RWPE1 (cell line): ENCODE measurements at regions not wholly inside any gene's neighbourhood (a gene's known extent, or its start where the extent isn't known, plus 50 kb on each side); places are given as distances from the start of the nearest gene placed in this dataset.

Experiments used
- CTCF ChIA-PET: fragments of 350-600 bp; sonication (Branson Sonifier 250); formaldehyde crosslinking; extraction: SDS; loops from one replicate; lab custom pipeline; 2021; lab: Yijun Ruan, JAX
- POLR2A ChIA-PET: fragments of 400-600 bp; formaldehyde crosslinking; extraction: SDS; loops from one replicate; lab custom pipeline; 2020; ENCODE audit warnings: antibody characterized with exemption; ENCODE audit not compliant: low non-redundant PET; lab: Yijun Ruan, JAX
- DNase-seq: peaks from one replicate; pipeline ENCODE4 v3.0.0; 2012; ENCODE audit warnings: low spot score
- H3K27ac ChIP-seq: fragments of 450-650 bp; 2 replicates; pipeline ENCODE4 v1.5.1; 2017
- TF ChIP-seq, protein P1 (sequence below): fragments of 450-650 bp; conservative IDR thresholded peaks from 2 replicates; pipeline ENCODE4 v1.5.1; 2017; ENCODE audit warnings: low read depth, mild to moderate bottlenecking

GRCh38 chr5:96329886-96330529 is 103.0 kb downstream of the PCSK1 start:
- DNase-seq, result peak; percentile 31
- TF ChIP-seq, protein P1, sequence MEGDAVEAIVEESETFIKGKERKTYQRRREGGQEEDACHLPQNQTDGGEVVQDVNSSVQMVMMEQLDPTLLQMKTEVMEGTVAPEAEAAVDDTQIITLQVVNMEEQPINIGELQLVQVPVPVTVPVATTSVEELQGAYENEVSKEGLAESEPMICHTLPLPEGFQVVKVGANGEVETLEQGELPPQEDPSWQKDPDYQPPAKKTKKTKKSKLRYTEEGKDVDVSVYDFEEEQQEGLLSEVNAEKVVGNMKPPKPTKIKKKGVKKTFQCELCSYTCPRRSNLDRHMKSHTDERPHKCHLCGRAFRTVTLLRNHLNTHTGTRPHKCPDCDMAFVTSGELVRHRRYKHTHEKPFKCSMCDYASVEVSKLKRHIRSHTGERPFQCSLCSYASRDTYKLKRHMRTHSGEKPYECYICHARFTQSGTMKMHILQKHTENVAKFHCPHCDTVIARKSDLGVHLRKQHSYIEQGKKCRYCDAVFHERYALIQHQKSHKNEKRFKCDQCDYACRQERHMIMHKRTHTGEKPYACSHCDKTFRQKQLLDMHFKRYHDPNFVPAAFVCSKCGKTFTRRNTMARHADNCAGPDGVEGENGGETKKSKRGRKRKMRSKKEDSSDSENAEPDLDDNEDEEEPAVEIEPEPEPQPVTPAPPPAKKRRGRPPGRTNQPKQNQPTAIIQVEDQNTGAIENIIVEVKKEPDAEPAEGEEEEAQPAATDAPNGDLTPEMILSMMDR, result no peak
- CTCF ChIA-PET, result interaction anchor here (0.7 to 1.0 kb wide), 2 partner anchors 10 to 369 kb away, joined by 3 read pairs; partner anchors contain the start of gene ELL2
- POLR2A ChIA-PET, result no interaction called here
- H3K27ac ChIP-seq, result no peak overlapping the region

DNA sequence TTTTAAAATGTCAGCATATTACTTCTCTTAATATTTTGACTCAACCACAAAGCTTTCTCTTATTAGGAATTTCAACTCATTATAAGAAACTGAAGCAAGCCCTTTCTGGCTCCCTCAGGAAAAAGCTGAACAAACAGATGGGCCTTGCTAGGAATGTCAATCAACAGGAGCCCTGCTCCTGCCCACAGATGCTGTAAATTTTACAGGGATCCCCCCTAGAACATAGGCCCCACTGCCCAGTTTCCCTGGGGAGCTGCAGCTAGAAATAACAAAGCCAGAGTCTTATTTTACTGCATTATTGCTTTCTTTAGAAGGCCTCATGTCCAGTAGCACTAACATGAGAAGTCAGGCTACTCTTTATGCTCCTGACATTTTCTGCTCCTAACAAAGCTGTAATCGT is 103.8 kb downstream of the PCSK1 start:
- no peak overlapping the region for H3K27ac ChIP-seq
- no peak for DNase-seq
- TF ChIP-seq, protein P1, result no peak
- CTCF ChIA-PET, result interaction anchor here (0.9 to 1.0 kb wide), 3 partner anchors 11 to 547 kb away, joined by 3 to 5 read pairs (median 3); no protein-coding TSS in a partner anchor
- POLR2A ChIA-PET, result no interaction called here

GRCh38 chr5:96327722-96328121 is 105.3 kb downstream of the PCSK1 start:
- CTCF ChIA-PET, result interaction anchor here (0.6 to 1.3 kb wide), 6 partner anchors 9 to 423 kb away, joined by 3 to 5 read pairs (median 3); partner anchors contain the start of gene ELL2
- POLR2A ChIA-PET, result no interaction called here
- no peak overlapping the region for H3K27ac ChIP-seq
- TF ChIP-seq, protein P1, result no peak
- DNase-seq, result no peak

- ChIA-PET POLR2A (no interaction called here), CTCF (interaction anchor here (0.6 to 0.9 kb wide), 3 partner anchors 234 to 465 kb away, joined by 3 to 4 read pairs (median 4); no protein-coding TSS in a partner anchor)
- TF ChIP-seq, protein P1, result no peak
- H3K27ac ChIP-seq, result no peak overlapping the region
- DNase-seq, result no peak
Measured at GRCh38 chr5:96326902-96327301, 106.1 kb downstream of the PCSK1 start.

DNA sequence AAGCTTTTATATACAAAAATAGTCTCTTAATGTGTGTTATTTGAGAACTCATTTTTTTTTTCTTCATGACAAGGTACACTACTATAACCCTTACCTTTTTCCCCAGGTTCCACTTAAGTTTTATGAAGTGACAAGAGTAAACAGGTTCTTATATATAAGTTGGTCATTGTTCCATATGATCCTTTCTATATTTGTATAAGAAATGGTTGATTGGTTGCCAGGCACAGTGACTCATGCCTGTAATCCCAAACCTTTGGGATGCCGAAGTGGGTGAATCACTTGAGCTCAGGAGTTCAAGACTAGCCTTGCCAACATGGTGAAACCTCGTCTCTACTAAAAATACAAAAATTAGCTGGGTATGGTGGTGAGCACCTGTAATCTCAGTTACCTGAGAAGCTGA is 108.3 kb downstream of the PCSK1 start:
- TF ChIP-seq, protein P1, result no peak
- CTCF ChIA-PET, result interaction anchor here (0.5 to 1.5 kb wide), 5 partner anchors 11 to 666 kb away, joined by 3 to 11 read pairs (median 3); no protein-coding TSS in a partner anchor
- peak overlapping the region; percentile 28; the same call in 1 of the 2 replicates for H3K27ac ChIP-seq
- DNase-seq, result peak; percentile 58
- POLR2A ChIA-PET, result no interaction called here

GRCh38 chr5:96322865-96323264 is 110.2 kb downstream of the PCSK1 start:
- DNase-seq, result no peak
- ChIA-PET POLR2A (no interaction called here), CTCF (interaction anchor here (0.5 to 0.6 kb wide), 3 partner anchors 34 to 366 kb away, joined by 3 read pairs; no protein-coding TSS in a partner anchor)
- TF ChIP-seq, protein P1, result no peak
- H3K27ac ChIP-seq, result no peak overlapping the region
